H1 (cell line): ENCODE measurements at regions not wholly inside any gene's neighbourhood (a gene's known extent, or its start where the extent isn't known, plus 50 kb on each side); places are given as distances from the start of the nearest gene placed in this dataset.

Source experiments
- CTCF ChIA-PET: fragments of 300-600 bp; sonication (Branson Sonifier 250); formaldehyde crosslinking; loops from one replicate; lab custom pipeline; 2021; ENCODE audit not compliant: partially characterized antibody; lab: Charles Lee
- POLR2A ChIA-PET: fragments of 300-600 bp; sonication (Branson Sonifier 250); formaldehyde crosslinking; loops from one replicate; lab custom pipeline; 2021; ENCODE audit warnings: inconsistent platforms; ENCODE audit not compliant: partially characterized antibody; lab: Charles Lee
- DNase-seq, 2 experiments: peaks; one replicate each; pipeline versions ENCODE4 v3.0.0 to v3.0.0-alpha.2; 2010 to 2022; ENCODE audit warnings: low spot score in 2 of 2, low read depth in 1 of 2, mixed read lengths in 1 of 2
- FAIRE-seq: peaks from 2 replicates; lab custom pipeline; 2011; peaks lifted over from hg19 to GRCh38; lab: Jason Lieb, UNC
- H2AFZ ChIP-seq: 2 replicates; pipeline ENCODE4 v1.8.1; 2012; ENCODE audit warnings: low read length, inconsistent platforms
- H2AK5ac ChIP-seq: 2 replicates; pipeline ENCODE4 v1.6.1; 2013; ENCODE audit warnings: low read depth, low read length
- H2BK120ac ChIP-seq: replicated peaks from 2 replicates; pipeline ENCODE3; 2013; ENCODE audit warnings: low read depth, low read length, inconsistent platforms
- H2BK12ac ChIP-seq: 2 replicates; pipeline ENCODE4 v1.6.1; 2013; ENCODE audit warnings: low read depth, low read length
- H2BK15ac ChIP-seq: 2 replicates; pipeline ENCODE4 v1.6.1; 2013; ENCODE audit warnings: low read length
- H2BK20ac ChIP-seq: 2 replicates; pipeline ENCODE4 v1.6.1; 2013; ENCODE audit warnings: low read length
- H2BK5ac ChIP-seq: 2 replicates; pipeline ENCODE4 v1.6.1; 2013; ENCODE audit warnings: low read depth, low read length
- H3K14ac ChIP-seq: 2 replicates; pipeline ENCODE4 v1.6.1; 2013; ENCODE audit warnings: inconsistent platforms; ENCODE audit not compliant: insufficient read length
- H3K18ac ChIP-seq: 2 replicates; pipeline ENCODE4 v1.6.1; 2013; ENCODE audit warnings: low read length; ENCODE audit errors: extremely low read depth
- H3K23ac ChIP-seq: 2 replicates; pipeline ENCODE4 v1.6.1; 2013; ENCODE audit warnings: inconsistent platforms; ENCODE audit not compliant: insufficient read length
- H3K23me2 ChIP-seq: 2 replicates; pipeline ENCODE4 v1.6.1; 2013; ENCODE audit warnings: low read depth, low read length
- H3K27ac ChIP-seq: 2 replicates; pipeline ENCODE4 v1.6.1; 2011; ENCODE audit warnings: low read depth, low read length, inconsistent platforms
- H3K27me3 ChIP-seq, 4 experiments: replicated peaks in 1 of 4; 1 replicate in 1 of 4; 2 replicates in 3 of 4; pipeline versions ENCODE4 v1.6.1 to v1.8.1; 2011 to 2013; ENCODE audit warnings: low read length in 3 of 4, mild to moderate bottlenecking in 3 of 4, inconsistent platforms in 2 of 4, mixed read lengths in 2 of 4, moderate library complexity in 1 of 4; ENCODE audit not compliant: control insufficient read depth in 3 of 4, insufficient read depth in 3 of 4; ENCODE audit errors: extremely low read depth in 1 of 4
- H3K36me3 ChIP-seq, 4 experiments: 2 replicates each; pipeline versions ENCODE4 v1.6.1 to v1.8.1; 2011 to 2013; ENCODE audit warnings: mild to moderate bottlenecking in 4 of 4, low read length in 3 of 4, moderate library complexity in 2 of 4, control low read depth in 1 of 4, inconsistent platforms in 1 of 4; ENCODE audit not compliant: insufficient read depth in 4 of 4, control insufficient read depth in 2 of 4
- H3K4ac ChIP-seq: replicated peaks from 2 replicates; pipeline ENCODE3; 2013; ENCODE audit warnings: low read length, low read depth, mixed read lengths, inconsistent platforms; ENCODE audit not compliant: insufficient read length
- H3K4me1 ChIP-seq, 4 experiments: replicated peaks in 1 of 4; 1 replicate in 1 of 4; 2 replicates in 3 of 4; pipeline versions ENCODE4 v1.6.1 to v1.8.1; 2011 to 2013; ENCODE audit warnings: low read length in 3 of 4, inconsistent platforms in 2 of 4, mixed read lengths in 1 of 4; ENCODE audit not compliant: insufficient read depth in 4 of 4, control insufficient read depth in 3 of 4
- H3K4me2 ChIP-seq, 2 experiments: 2 replicates each; pipeline versions ENCODE4 v1.6.1 to v1.8.1; 2011 to 2013; ENCODE audit warnings: low read depth in 2 of 2, low read length in 2 of 2, control low read depth in 1 of 2, inconsistent platforms in 1 of 2, mild to moderate bottlenecking in 1 of 2; ENCODE audit not compliant: insufficient read depth in 1 of 2
- H3K4me3 ChIP-seq, 4 experiments: fragments of 200-600, 300-600 bp in 1 of 4; sonication (generic), shearing (Covaris generic), sonication (Bioruptor Twin) in 1 of 4; 2 replicates each; pipeline versions ENCODE4 v1.5.1 to v1.8.1; 2011 to 2016; ENCODE audit warnings: low read length in 4 of 4, low read depth in 3 of 4, control low read depth in 2 of 4, inconsistent platforms in 2 of 4, mild to moderate bottlenecking in 2 of 4, mixed read lengths in 1 of 4, moderate library complexity in 1 of 4; ENCODE audit not compliant: insufficient read depth in 2 of 4; ENCODE audit errors: extremely low read depth in 1 of 4
- H3K56ac ChIP-seq: replicated peaks from 2 replicates; pipeline ENCODE3; 2013; ENCODE audit warnings: low read depth, mild to moderate bottlenecking, mixed read lengths, low read length, inconsistent platforms; ENCODE audit not compliant: insufficient read length
- H3K79me1 ChIP-seq: 2 replicates; pipeline ENCODE4 v1.6.1; 2013; ENCODE audit warnings: low read depth, low read length, control low read depth
- H3K79me2 ChIP-seq, 2 experiments: 2 replicates each; pipeline versions ENCODE4 v1.6.1 to v1.8.1; 2012 to 2013; ENCODE audit warnings: low read length in 2 of 2, mild to moderate bottlenecking in 2 of 2, inconsistent platforms in 1 of 2; ENCODE audit not compliant: insufficient read depth in 2 of 2, control insufficient read depth in 1 of 2
- H3K9ac ChIP-seq, 4 experiments: replicated peaks in 1 of 4; 1 replicate in 1 of 4; 2 replicates in 3 of 4; pipeline versions ENCODE4 v1.6.1 to v1.8.1; 2011 to 2013; ENCODE audit warnings: low read depth in 3 of 4, low read length in 3 of 4, control low read depth in 2 of 4, mild to moderate bottlenecking in 2 of 4, moderate library complexity in 2 of 4, inconsistent platforms in 1 of 4; ENCODE audit errors: extremely low read depth in 1 of 4
- H3K9me3 ChIP-seq, 2 experiments: 2 replicates each; pipeline versions ENCODE4 v1.6.1 to v1.8.1; 2012 to 2013; ENCODE audit warnings: mild to moderate bottlenecking in 2 of 2, moderate library complexity in 2 of 2, control low read depth in 1 of 2, inconsistent platforms in 1 of 2, low read depth in 1 of 2, low read length in 1 of 2, mixed read lengths in 1 of 2; ENCODE audit not compliant: insufficient read depth in 2 of 2
- H4K20me1 ChIP-seq, 2 experiments: replicated peaks in 1 of 2; 2 replicates each; pipeline versions ENCODE3 to v1.8.1; 2011 to 2013; ENCODE audit warnings: inconsistent platforms in 2 of 2, low read length in 2 of 2, mild to moderate bottlenecking in 1 of 2; ENCODE audit not compliant: insufficient read depth in 2 of 2, control insufficient read depth in 1 of 2
- H4K5ac ChIP-seq: 2 replicates; pipeline ENCODE4 v1.6.1; 2013; ENCODE audit warnings: low read length, low read depth, mixed read lengths, inconsistent platforms; ENCODE audit not compliant: insufficient read length
- H4K8ac ChIP-seq: 2 replicates; pipeline ENCODE4 v1.8.0; 2013; ENCODE audit warnings: mild to moderate bottlenecking, moderate library complexity, low read length, inconsistent platforms; ENCODE audit not compliant: insufficient read depth; ENCODE audit errors: extremely low read depth
- H4K91ac ChIP-seq: replicated peaks from 2 replicates; pipeline ENCODE3; 2013; ENCODE audit warnings: low read length, mixed read lengths, inconsistent platforms; ENCODE audit not compliant: insufficient read length
- ASH2L ChIP-seq: fragments of 200-600, 300-600 bp; sonication (generic); IDR thresholded peaks from one replicate; pipeline ENCODE4 v1.7.1; 2017; ENCODE audit warnings: low read length
- CEBPB ChIP-seq: IDR thresholded peaks from 2 replicates; pipeline ENCODE4 v1.6.1; 2012; ENCODE audit warnings: low read depth, low read length
- EGR1 ChIP-seq: IDR thresholded peaks from 2 replicates; pipeline ENCODE4 v1.6.1; 2011; ENCODE audit warnings: low read depth, low read length, borderline replicate concordance
- EP300 ChIP-seq, 2 experiments: IDR thresholded peaks; 1 replicate in 1 of 2; 2 replicates in 1 of 2; pipeline ENCODE4 v1.6.1; 2011 to 2012; ENCODE audit warnings: low read depth in 2 of 2, low read length in 2 of 2, mild to moderate bottlenecking in 2 of 2, borderline replicate concordance in 1 of 2, inconsistent platforms in 1 of 2, moderate library complexity in 1 of 2
- GTF2F1 ChIP-seq: IDR thresholded peaks from 2 replicates; pipeline ENCODE4 v1.6.1; 2012; ENCODE audit warnings: low read depth, low read length, improper control_type of control experiment, borderline replicate concordance
- HDAC2 ChIP-seq, 2 experiments: fragments of 300-600 bp in 1 of 2; sonication (generic) in 1 of 2; IDR thresholded peaks; 2 replicates each; pipeline ENCODE4 v1.6.1; 2011 to 2012; ENCODE audit warnings: low read depth in 2 of 2, low read length in 2 of 2, mild to moderate bottlenecking in 2 of 2, moderate library complexity in 2 of 2, borderline replicate concordance in 1 of 2, inconsistent platforms in 1 of 2
- JUN ChIP-seq: IDR thresholded peaks from 2 replicates; pipeline ENCODE4 v1.6.1; 2011; ENCODE audit warnings: low read depth, mild to moderate bottlenecking, improper control_type of control experiment, low read length
- POLR2AphosphoS5 ChIP-seq: IDR thresholded peaks from 2 replicates; pipeline ENCODE4 v1.6.1; 2011; ENCODE audit warnings: low read depth, low read length
- SIRT6 ChIP-seq: IDR thresholded peaks from one replicate; pipeline ENCODE4 v1.7.1; 2012; ENCODE audit warnings: low read length, inconsistent platforms
- SP4 ChIP-seq: IDR thresholded peaks from 2 replicates; pipeline ENCODE4 v1.6.1; 2012; ENCODE audit warnings: low read length, inconsistent platforms
- TAF1 ChIP-seq: IDR thresholded peaks from 2 replicates; pipeline ENCODE4 v1.6.1; 2011; ENCODE audit warnings: mild to moderate bottlenecking, low read depth, low read length
- TEAD4 ChIP-seq: IDR thresholded peaks from 2 replicates; pipeline ENCODE4 v1.6.1; 2012; ENCODE audit warnings: low read depth, low read length, inconsistent platforms, mixed read lengths
- WGBS, 2 experiments: shearing (Covaris generic) in 1 of 2; methylation state at CpG; one replicate each; pipeline versions ENCODE4 v1.1.6 to v1.1.7; 2013 to 2015; ENCODE audit warnings: low lambda C conversion rate in 2 of 2, mixed read lengths in 2 of 2, inconsistent platforms in 1 of 2, low coverage in 1 of 2, missing lambda C conversion rate in 1 of 2; ENCODE audit not compliant: insufficient replicate concordance in 2 of 2, insufficient coverage in 1 of 2, insufficient read length in 1 of 2; ENCODE audit errors: extremely low coverage in 1 of 2, missing lambda C conversion rate in 1 of 2; 5-methylcytosine and 5-hydroxymethylcytosine counted together
- TF ChIP-seq, protein P1 (sequence below): IDR thresholded peaks from 2 replicates; pipeline ENCODE4 v1.6.1; 2012; ENCODE audit warnings: low read length, inconsistent platforms
- TF ChIP-seq, protein P2 (sequence below): IDR thresholded peaks from 2 replicates; pipeline ENCODE4 v1.6.1; 2011; ENCODE audit warnings: low read depth, mild to moderate bottlenecking, low read length; ENCODE audit not compliant: insufficient read depth

DNA sequence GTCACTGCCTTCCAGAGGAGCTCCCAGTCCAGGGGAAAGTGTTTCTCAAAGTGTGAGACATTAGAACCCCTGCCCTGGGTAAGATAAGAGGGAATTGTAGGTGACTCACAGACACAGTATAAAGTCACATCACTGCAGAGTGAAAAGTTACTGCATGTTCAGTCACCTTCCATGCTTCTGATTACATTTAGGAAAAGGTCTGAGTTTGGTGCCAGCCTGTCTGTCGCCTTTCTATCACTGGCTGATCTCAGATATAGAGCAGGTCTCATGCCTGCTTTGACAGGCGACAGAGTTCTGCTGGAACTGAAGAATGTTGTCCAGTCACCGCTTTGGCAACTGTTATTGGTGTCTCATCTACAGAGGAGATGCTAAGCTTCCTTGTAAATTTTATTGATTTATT is 1078.6 kb downstream of the UQCRFS1 start:
- CTCF ChIA-PET, result no interaction called here
- peaks cover 0 to 4% (median 0%) of the 10 kb centered on the region in 4 experiments; a peak in 2 of 7 replicates for H3K4me1 ChIP-seq
- no peak overlapping the region for H2BK12ac ChIP-seq
- FAIRE-seq (no peak), DNase-seq (no peak)
- H4K20me1 ChIP-seq, result no peaks in the 10 kb centered on the region
- H4K91ac ChIP-seq, result no peak overlapping the region
- H4K8ac ChIP-seq, result no peak overlapping the region
- no peak overlapping the region for H2BK20ac ChIP-seq
- no peak overlapping the region for H3K4me3 ChIP-seq
- no peaks in the 10 kb centered on the region for H3K36me3 ChIP-seq
- H2BK15ac ChIP-seq, result no peak overlapping the region
- H4K5ac ChIP-seq, result no peak overlapping the region
- POLR2A ChIA-PET, result no interaction called here
- no peak overlapping the region for H3K4me2 ChIP-seq
- H3K9ac ChIP-seq, result no peak overlapping the region
- no peaks in the 10 kb centered on the region for H3K79me1 ChIP-seq
- H2BK5ac ChIP-seq, result no peak overlapping the region
- H3K23me2 ChIP-seq, result no peaks in the 10 kb centered on the region
- 95% methylated on average over 3 of the region's 3 CpGs; no CpG with 5 or more reads in 1 of the 2 experiments for WGBS, 2 experiments
- no peak overlapping the region for H2AFZ ChIP-seq
- H3K23ac ChIP-seq, result no peak overlapping the region
- H3K9me3 ChIP-seq, result no peaks in the 10 kb centered on the region
- H2AK5ac ChIP-seq, result no peak overlapping the region
- H3K14ac ChIP-seq, result no peak overlapping the region
- no peak overlapping the region for H2BK120ac ChIP-seq
- H3K79me2 ChIP-seq, result no peaks in the 10 kb centered on the region
- H3K27ac ChIP-seq, result no peak overlapping the region
- H3K27me3 ChIP-seq, result no peaks in the 10 kb centered on the region
- H3K56ac ChIP-seq, result no peak overlapping the region
- H3K4ac ChIP-seq, result no peak overlapping the region
- H3K18ac ChIP-seq, result no peak overlapping the region
- TF ChIP-seq GTF2F1 (no peak), CEBPB (no peak), POLR2AphosphoS5 (no peak), ASH2L (no peak), TAF1 (no peak), EGR1 (no peak), EP300 (IDR thresholded peaks at IDR 0.05; ENCODE audit: borderline replicate concordance in 1 of 2, low read depth in 2 of 2, low read length in 2 of 2) (no peak), SIRT6 (no peak), JUN (no peak), HDAC2 (IDR thresholded peaks at IDR 0.05; ENCODE audit: borderline replicate concordance in 1 of 2, low read depth in 2 of 2, low read length in 2 of 2) (no peak), TEAD4 (no peak), SP4 (no peak)
- TF ChIP-seq, protein P1, sequence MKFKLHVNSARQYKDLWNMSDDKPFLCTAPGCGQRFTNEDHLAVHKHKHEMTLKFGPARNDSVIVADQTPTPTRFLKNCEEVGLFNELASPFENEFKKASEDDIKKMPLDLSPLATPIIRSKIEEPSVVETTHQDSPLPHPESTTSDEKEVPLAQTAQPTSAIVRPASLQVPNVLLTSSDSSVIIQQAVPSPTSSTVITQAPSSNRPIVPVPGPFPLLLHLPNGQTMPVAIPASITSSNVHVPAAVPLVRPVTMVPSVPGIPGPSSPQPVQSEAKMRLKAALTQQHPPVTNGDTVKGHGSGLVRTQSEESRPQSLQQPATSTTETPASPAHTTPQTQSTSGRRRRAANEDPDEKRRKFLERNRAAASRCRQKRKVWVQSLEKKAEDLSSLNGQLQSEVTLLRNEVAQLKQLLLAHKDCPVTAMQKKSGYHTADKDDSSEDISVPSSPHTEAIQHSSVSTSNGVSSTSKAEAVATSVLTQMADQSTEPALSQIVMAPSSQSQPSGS, result no peak
- TF ChIP-seq, protein P2, sequence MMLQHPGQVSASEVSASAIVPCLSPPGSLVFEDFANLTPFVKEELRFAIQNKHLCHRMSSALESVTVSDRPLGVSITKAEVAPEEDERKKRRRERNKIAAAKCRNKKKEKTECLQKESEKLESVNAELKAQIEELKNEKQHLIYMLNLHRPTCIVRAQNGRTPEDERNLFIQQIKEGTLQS, result no peak
